ENCODE measurements at regions not wholly inside any gene's neighbourhood (a gene's known extent, or its start where the extent isn't known, plus 50 kb on each side); places are given as distances from the start of the nearest gene placed in this dataset.

DNA sequence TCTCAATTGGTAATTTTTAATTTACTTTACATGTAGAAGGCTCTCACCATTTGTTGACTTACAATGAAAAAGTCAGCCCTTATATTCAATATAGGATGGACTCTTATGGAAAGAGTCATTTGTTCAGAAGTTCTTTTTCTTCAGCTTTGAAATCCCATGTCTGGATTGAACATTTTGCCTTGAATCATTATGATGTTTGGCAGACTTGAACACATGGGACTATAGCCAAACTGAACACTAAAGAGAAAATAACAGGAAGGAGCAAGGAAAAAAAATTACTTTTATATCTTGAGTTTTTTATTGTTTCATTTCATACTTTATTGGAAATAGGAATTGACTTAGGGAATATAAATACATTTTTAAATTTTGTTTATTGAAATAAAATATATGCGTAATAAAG, 1503.0 kb downstream of the EFNA5 start:
- TF ChIP-seq POLR2A (IDR thresholded peaks at IDR 0.05) (no peak), POLR2AphosphoS5 (IDR thresholded peaks at IDR 0.05) (no peak), EP300 (IDR thresholded peaks at IDR 0.05) (no peak)
- TF ChIP-seq, protein P1, sequence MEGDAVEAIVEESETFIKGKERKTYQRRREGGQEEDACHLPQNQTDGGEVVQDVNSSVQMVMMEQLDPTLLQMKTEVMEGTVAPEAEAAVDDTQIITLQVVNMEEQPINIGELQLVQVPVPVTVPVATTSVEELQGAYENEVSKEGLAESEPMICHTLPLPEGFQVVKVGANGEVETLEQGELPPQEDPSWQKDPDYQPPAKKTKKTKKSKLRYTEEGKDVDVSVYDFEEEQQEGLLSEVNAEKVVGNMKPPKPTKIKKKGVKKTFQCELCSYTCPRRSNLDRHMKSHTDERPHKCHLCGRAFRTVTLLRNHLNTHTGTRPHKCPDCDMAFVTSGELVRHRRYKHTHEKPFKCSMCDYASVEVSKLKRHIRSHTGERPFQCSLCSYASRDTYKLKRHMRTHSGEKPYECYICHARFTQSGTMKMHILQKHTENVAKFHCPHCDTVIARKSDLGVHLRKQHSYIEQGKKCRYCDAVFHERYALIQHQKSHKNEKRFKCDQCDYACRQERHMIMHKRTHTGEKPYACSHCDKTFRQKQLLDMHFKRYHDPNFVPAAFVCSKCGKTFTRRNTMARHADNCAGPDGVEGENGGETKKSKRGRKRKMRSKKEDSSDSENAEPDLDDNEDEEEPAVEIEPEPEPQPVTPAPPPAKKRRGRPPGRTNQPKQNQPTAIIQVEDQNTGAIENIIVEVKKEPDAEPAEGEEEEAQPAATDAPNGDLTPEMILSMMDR (IDR thresholded peaks at IDR 0.05) = no peak

All from sigmoid colon (tissue), 4 donors.